ENCODE measurements at regions not wholly inside any gene's neighbourhood (a gene's known extent, or its start where the extent isn't known, plus 50 kb on each side); places are given as distances from the start of the nearest gene placed in this dataset.

DNA sequence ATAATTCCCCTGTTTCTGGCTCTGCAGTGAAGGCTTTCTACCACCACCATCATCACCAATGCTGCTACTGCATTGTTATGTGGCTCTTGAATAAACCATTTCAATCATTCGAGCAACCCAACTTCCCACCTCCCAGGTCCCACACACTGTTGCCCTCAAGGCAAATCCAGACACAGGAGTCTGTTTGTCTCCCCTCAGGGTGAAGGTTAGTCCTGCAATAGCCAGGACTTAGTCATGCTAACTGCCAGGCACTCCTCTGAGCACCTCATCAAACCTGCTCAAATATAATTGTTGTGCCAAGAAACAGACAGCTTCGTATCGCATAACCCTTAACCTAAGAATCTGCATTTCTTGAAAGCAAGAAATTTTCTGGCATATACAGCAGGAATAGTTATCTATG is 213.2 kb downstream of the KDR start:
- ATAC-seq (ENCODE audit: insufficient read depth, low read depth) (no peak), DNase-seq (no peak)
- Histone ChIP-seq H3K9ac (ENCODE audit: low read depth, low read length) (no peak overlapping the region), H3K27ac (ENCODE audit: low read length) (no peak overlapping the region), H3K36me3 (ENCODE audit: insufficient read depth, low read length) (no peaks in the 10 kb centered on the region), H3K4me3 (ENCODE audit: low read depth in 1 of 2, low read length in 2 of 2) (no peak overlapping the region), H2AFZ (ENCODE audit: low read depth, low read length) (no peak overlapping the region), H4K20me1 (ENCODE audit: insufficient read depth, low read length) (no peaks in the 10 kb centered on the region), H3K79me2 (ENCODE audit: insufficient read depth, low read length) (no peaks in the 10 kb centered on the region), H3K4me2 (ENCODE audit: insufficient read depth, low read length) (no peak overlapping the region), H3K27me3 (ENCODE audit: insufficient read depth, low read length, poor library complexity) (no peaks in the 10 kb centered on the region), H3K4me1 (ENCODE audit: insufficient read depth, low read length) (no peaks in the 10 kb centered on the region), H3K9me3 (ENCODE audit: insufficient read depth, low read length, severe bottlenecking) (no peaks in the 10 kb centered on the region)
- TF ChIP-seq, protein P1, sequence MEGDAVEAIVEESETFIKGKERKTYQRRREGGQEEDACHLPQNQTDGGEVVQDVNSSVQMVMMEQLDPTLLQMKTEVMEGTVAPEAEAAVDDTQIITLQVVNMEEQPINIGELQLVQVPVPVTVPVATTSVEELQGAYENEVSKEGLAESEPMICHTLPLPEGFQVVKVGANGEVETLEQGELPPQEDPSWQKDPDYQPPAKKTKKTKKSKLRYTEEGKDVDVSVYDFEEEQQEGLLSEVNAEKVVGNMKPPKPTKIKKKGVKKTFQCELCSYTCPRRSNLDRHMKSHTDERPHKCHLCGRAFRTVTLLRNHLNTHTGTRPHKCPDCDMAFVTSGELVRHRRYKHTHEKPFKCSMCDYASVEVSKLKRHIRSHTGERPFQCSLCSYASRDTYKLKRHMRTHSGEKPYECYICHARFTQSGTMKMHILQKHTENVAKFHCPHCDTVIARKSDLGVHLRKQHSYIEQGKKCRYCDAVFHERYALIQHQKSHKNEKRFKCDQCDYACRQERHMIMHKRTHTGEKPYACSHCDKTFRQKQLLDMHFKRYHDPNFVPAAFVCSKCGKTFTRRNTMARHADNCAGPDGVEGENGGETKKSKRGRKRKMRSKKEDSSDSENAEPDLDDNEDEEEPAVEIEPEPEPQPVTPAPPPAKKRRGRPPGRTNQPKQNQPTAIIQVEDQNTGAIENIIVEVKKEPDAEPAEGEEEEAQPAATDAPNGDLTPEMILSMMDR (IDR thresholded peaks at IDR 0.05; ENCODE audit: borderline replicate concordance, extremely low read depth, low read length, poor library complexity, severe bottlenecking) = no peak
- TF ChIP-seq EZH2 (IDR thresholded peaks at IDR 0.05; ENCODE audit: borderline replicate concordance, low read depth, low read length, severe bottlenecking) = no peak

DNA sequence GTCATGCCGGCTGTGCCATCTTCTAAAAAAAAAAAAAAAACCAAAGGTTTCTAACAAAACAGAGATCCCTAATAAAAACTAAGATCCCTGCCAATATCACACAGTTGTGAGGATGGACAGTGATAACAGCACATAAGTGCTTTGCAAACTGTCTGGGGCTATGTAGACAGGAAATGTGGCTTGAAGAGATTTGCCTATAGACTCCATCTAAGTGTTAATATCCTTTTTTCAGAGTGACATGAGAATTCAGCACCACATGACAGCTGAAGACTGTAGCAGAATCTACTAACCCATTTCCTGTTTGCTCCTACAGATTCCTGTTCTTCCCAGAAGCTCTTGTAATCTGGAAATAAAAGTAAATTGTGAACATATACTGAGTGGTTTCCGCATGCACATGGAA is 215.4 kb downstream of the KDR start:
- H3K9me3 ChIP-seq (ENCODE audit: insufficient read depth, low read length, severe bottlenecking) = peaks cover 2% of the 10 kb centered on the region
- ATAC-seq (ENCODE audit: insufficient read depth, low read depth) (no peak), DNase-seq (no peak)
- H3K4me2 ChIP-seq (ENCODE audit: insufficient read depth, low read length) = no peak overlapping the region
- no peaks in the 10 kb centered on the region for H3K4me1 ChIP-seq (ENCODE audit: insufficient read depth, low read length)
- H3K36me3 ChIP-seq (ENCODE audit: insufficient read depth, low read length) = no peaks in the 10 kb centered on the region
- no peaks in the 10 kb centered on the region for H3K79me2 ChIP-seq (ENCODE audit: insufficient read depth, low read length)
- H3K27me3 ChIP-seq (ENCODE audit: insufficient read depth, low read length, poor library complexity) = no peaks in the 10 kb centered on the region
- no peaks in the 10 kb centered on the region for H4K20me1 ChIP-seq (ENCODE audit: insufficient read depth, low read length)
- TF ChIP-seq, protein P1 (IDR thresholded peaks at IDR 0.05; ENCODE audit: borderline replicate concordance, extremely low read depth, low read length, poor library complexity, severe bottlenecking) = no peak
- TF ChIP-seq EZH2 (IDR thresholded peaks at IDR 0.05; ENCODE audit: borderline replicate concordance, low read depth, low read length, severe bottlenecking) = no peak
- H2AFZ ChIP-seq (ENCODE audit: low read depth, low read length) = no peak overlapping the region
- no peak overlapping the region for H3K9ac ChIP-seq (ENCODE audit: low read depth, low read length)
- no peak overlapping the region for H3K4me3 ChIP-seq (ENCODE audit: low read depth in 1 of 2, low read length in 2 of 2)
- no peak overlapping the region for H3K27ac ChIP-seq (ENCODE audit: low read length)

DNA sequence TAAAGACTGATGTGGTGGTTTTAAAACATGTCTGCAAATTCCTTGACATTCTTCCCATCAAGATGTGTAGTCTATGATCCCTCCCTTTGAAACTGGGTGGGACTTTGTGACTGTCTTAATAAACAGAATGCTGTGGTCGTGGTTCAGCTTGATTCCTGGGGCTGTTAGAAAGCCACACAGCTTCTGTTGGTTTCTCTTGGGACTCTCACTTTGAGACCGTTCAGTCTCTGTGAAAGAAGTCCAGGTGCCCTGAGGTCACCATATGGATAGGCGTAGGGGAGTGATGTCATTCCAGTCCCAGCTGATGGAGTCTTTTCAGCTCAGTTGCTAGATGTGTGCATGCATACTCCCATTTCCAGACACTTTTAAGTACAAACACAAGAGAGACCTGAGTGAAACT is 216.6 kb downstream of the KDR start:
- Histone ChIP-seq H3K27ac (ENCODE audit: low read length) (no peak overlapping the region), H3K79me2 (ENCODE audit: insufficient read depth, low read length) (no peaks in the 10 kb centered on the region), H3K27me3 (ENCODE audit: insufficient read depth, low read length, poor library complexity) (no peaks in the 10 kb centered on the region), H3K4me1 (ENCODE audit: insufficient read depth, low read length) (no peaks in the 10 kb centered on the region), H3K36me3 (ENCODE audit: insufficient read depth, low read length) (no peaks in the 10 kb centered on the region), H3K9ac (ENCODE audit: low read depth, low read length) (no peak overlapping the region), H4K20me1 (ENCODE audit: insufficient read depth, low read length) (no peaks in the 10 kb centered on the region), H3K4me2 (ENCODE audit: insufficient read depth, low read length) (no peak overlapping the region), H2AFZ (ENCODE audit: low read depth, low read length) (no peak overlapping the region), H3K4me3 (ENCODE audit: low read depth in 1 of 2, low read length in 2 of 2) (no peak overlapping the region), H3K9me3 (ENCODE audit: insufficient read depth, low read length, severe bottlenecking) (peaks cover 4% of the 10 kb centered on the region)
- TF ChIP-seq EZH2 (IDR thresholded peaks at IDR 0.05; ENCODE audit: borderline replicate concordance, low read depth, low read length, severe bottlenecking) = no peak
- TF ChIP-seq, protein P1 (IDR thresholded peaks at IDR 0.05; ENCODE audit: borderline replicate concordance, extremely low read depth, low read length, poor library complexity, severe bottlenecking) = no peak
- ATAC-seq (ENCODE audit: insufficient read depth, low read depth) = peak; percentile 39; the same call in 2 of the 3 replicates
- DNase-seq = peak; percentile 6

- ATAC-seq (ENCODE audit: insufficient read depth, low read depth) (no peak), DNase-seq (no peak)
- no peaks in the 10 kb centered on the region for H3K79me2 ChIP-seq (ENCODE audit: insufficient read depth, low read length)
- H3K27ac ChIP-seq (ENCODE audit: low read length) = no peak overlapping the region
- H3K4me3 ChIP-seq (ENCODE audit: low read depth in 1 of 2, low read length in 2 of 2) = no peak overlapping the region
- no peaks in the 10 kb centered on the region for H3K27me3 ChIP-seq (ENCODE audit: insufficient read depth, low read length, poor library complexity)
- peaks cover 4% of the 10 kb centered on the region for H3K9me3 ChIP-seq (ENCODE audit: insufficient read depth, low read length, severe bottlenecking)
- no peaks in the 10 kb centered on the region for H3K36me3 ChIP-seq (ENCODE audit: insufficient read depth, low read length)
- TF ChIP-seq EZH2 (IDR thresholded peaks at IDR 0.05; ENCODE audit: borderline replicate concordance, low read depth, low read length, severe bottlenecking) = no peak
- TF ChIP-seq, protein P1 (IDR thresholded peaks at IDR 0.05; ENCODE audit: borderline replicate concordance, extremely low read depth, low read length, poor library complexity, severe bottlenecking) = no peak
- no peak overlapping the region for H2AFZ ChIP-seq (ENCODE audit: low read depth, low read length)
- H3K9ac ChIP-seq (ENCODE audit: low read depth, low read length) = no peak overlapping the region
- no peaks in the 10 kb centered on the region for H4K20me1 ChIP-seq (ENCODE audit: insufficient read depth, low read length)
- no peak overlapping the region for H3K4me2 ChIP-seq (ENCODE audit: insufficient read depth, low read length)
- H3K4me1 ChIP-seq (ENCODE audit: insufficient read depth, low read length) = no peaks in the 10 kb centered on the region
These were observed 220.4 kb downstream of the KDR start for GRCh38 chr4:54904953-54905352.
